ENCODE measurements at regions not wholly inside any gene's neighbourhood (a gene's known extent, or its start where the extent isn't known, plus 50 kb on each side); places are given as distances from the start of the nearest gene placed in this dataset.
"Not testable (repeated sequence)": the region's sequence is repeated elsewhere in the genome, so short reads cannot be mapped to it uniquely, and the experiment has no call there.

- no peaks in the 10 kb centered on the region for H3K9me3 ChIP-seq (ENCODE audit: control insufficient read depth, insufficient read depth, low read length)
- no peaks in the 10 kb centered on the region for H3K27me3 ChIP-seq (ENCODE audit: control insufficient read depth, insufficient read depth, low read length)
- H3K36me3 ChIP-seq (ENCODE audit: control insufficient read depth, insufficient read depth, low read length), result no peaks in the 10 kb centered on the region
- H3K4me3 ChIP-seq (ENCODE audit: low read depth, low read length), result no peak overlapping the region
- H3K4me1 ChIP-seq (ENCODE audit: control insufficient read depth, insufficient read depth, low read length), result no peaks in the 10 kb centered on the region
- DNase-seq (ENCODE audit: low read depth in 4 of 6, low spot score in 6 of 6), result no peak
- H3K27ac ChIP-seq (ENCODE audit: low read depth, low read length), result no peak overlapping the region
- 64% methylated on average over 2 of the region's 6 CpGs for WGBS (ENCODE audit: insufficient coverage)
These were observed 167.6 kb upstream of the FAM20A start for GRCh38 chr17:68768804-68769203.

GRCh38 chr17:68766640-68767039 lies 165.5 kb upstream of the FAM20A start:
- no peak overlapping the region for H3K27ac ChIP-seq (ENCODE audit: low read depth, low read length)
- WGBS (ENCODE audit: insufficient coverage), result no CpG with 5 or more reads among the region's 4 CpGs
- H3K36me3 ChIP-seq (ENCODE audit: control insufficient read depth, insufficient read depth, low read length), result no peaks in the 10 kb centered on the region
- no peak overlapping the region for H3K4me3 ChIP-seq (ENCODE audit: low read depth, low read length)
- DNase-seq (ENCODE audit: low read depth in 4 of 6, low spot score in 6 of 6), result no peak
- H3K27me3 ChIP-seq (ENCODE audit: control insufficient read depth, insufficient read depth, low read length), result no peaks in the 10 kb centered on the region
- H3K4me1 ChIP-seq (ENCODE audit: control insufficient read depth, insufficient read depth, low read length), result no peaks in the 10 kb centered on the region
- no peaks in the 10 kb centered on the region for H3K9me3 ChIP-seq (ENCODE audit: control insufficient read depth, insufficient read depth, low read length)

DNA sequence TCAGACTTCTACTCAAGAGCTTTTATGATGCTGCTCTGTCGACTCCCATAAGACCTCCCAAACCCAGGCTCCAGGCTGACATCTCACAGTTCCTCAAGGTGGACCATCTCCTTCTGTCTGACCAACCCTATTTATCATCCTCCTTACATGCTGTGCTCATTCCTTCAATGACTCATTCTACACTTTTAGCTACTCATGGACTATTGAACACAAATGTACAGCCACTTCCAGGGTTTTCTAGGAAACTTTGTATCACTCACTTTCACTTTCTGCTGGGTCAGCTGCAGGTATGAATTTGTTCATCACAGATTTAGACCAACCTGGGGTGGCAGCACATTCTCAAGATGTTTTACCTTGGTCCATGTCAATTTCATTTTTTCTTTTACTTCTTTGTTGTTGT lies 162.4 kb upstream of the FAM20A start:
- H3K27ac ChIP-seq (ENCODE audit: low read depth, low read length), result no peak overlapping the region
- H3K4me3 ChIP-seq (ENCODE audit: low read depth, low read length), result no peak overlapping the region
- no peaks in the 10 kb centered on the region for H3K36me3 ChIP-seq (ENCODE audit: control insufficient read depth, insufficient read depth, low read length)
- peaks cover 3% of the 10 kb centered on the region for H3K4me1 ChIP-seq (ENCODE audit: control insufficient read depth, insufficient read depth, low read length)
- no peak for DNase-seq (ENCODE audit: low read depth in 4 of 6, low spot score in 6 of 6)
- WGBS (ENCODE audit: insufficient coverage), result 89% methylated on average over 1 of the region's 1 CpG
- no peaks in the 10 kb centered on the region for H3K9me3 ChIP-seq (ENCODE audit: control insufficient read depth, insufficient read depth, low read length)
- H3K27me3 ChIP-seq (ENCODE audit: control insufficient read depth, insufficient read depth, low read length), result no peaks in the 10 kb centered on the region

DNA sequence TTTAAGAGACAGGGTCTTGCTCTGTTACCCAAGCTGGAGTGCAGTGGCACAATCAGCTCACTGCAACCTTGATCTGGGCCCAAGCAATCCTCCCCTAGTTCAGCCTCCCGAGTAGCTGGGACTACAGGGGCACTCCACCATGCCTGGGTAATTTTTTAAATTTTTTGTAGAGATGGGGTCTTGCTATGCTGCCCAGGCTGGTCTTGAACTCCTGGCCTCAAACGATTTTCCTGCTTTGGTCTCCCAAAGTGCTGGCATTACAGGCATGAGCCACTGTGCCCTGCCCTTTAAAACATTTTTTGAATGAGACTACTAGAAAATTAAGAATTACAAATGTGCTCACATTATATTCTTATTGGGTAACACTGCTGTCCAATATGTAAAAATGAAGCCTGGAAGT lies 161.7 kb upstream of the FAM20A start:
- Histone ChIP-seq H3K27ac (ENCODE audit: low read depth, low read length) (no peak overlapping the region), H3K36me3 (ENCODE audit: control insufficient read depth, insufficient read depth, low read length) (no peaks in the 10 kb centered on the region), H3K4me1 (ENCODE audit: control insufficient read depth, insufficient read depth, low read length) (peaks cover 3% of the 10 kb centered on the region), H3K27me3 (ENCODE audit: control insufficient read depth, insufficient read depth, low read length) (no peaks in the 10 kb centered on the region), H3K9me3 (ENCODE audit: control insufficient read depth, insufficient read depth, low read length) (no peaks in the 10 kb centered on the region), H3K4me3 (ENCODE audit: low read depth, low read length) (no peak overlapping the region)
- DNase-seq (ENCODE audit: low read depth in 4 of 6, low spot score in 6 of 6), result no peak
- no CpG with 5 or more reads among the region's 2 CpGs for WGBS (ENCODE audit: insufficient coverage)

GRCh38 chr17:68760141-68760475 lies 158.9 kb upstream of the FAM20A start:
- 46% methylated on average over 3 of the region's 4 CpGs for WGBS (ENCODE audit: insufficient coverage)
- Histone ChIP-seq H3K4me1 (ENCODE audit: control insufficient read depth, insufficient read depth, low read length) (peaks cover 3% of the 10 kb centered on the region), H3K4me3 (ENCODE audit: low read depth, low read length) (no peak overlapping the region)

DNA sequence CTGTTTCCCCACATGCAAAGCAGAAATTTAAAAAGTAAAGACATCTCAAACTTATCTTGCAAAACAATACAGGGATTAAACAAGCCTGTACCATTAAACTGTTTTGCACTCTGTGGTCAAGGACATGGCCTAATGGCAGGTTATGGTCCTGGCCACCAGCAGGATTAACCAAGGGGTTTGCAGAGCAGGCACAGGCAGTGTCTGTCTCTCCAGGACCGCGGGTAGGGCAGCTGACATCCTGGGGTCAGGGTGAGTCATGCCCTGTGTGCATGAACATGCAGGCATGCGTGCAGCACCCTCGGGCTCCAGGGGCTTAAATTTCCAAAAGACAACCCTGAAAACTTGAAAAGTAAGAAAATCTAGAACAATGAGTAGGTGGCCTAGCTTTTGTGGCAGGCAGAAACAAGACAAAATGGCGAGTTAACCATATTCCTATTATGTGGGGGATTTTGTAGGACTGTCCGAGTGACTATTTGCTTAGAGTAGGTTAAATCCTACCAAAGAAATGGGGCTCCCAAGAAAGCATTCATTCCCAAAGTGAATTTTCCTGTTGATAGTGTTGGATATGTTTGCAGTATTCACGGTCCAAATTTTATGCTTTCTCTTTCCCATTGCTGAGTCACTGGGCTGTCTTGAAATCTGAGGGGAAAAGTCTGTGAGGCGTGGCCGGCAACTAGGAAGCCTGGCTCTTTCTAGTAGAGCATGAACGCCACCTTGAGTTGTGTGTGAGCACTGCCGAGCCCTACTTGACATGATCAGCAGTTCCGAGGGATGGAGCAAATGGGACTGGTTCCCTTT lies 158.4 kb upstream of the FAM20A start:
- Histone ChIP-seq H3K27me3 (ENCODE audit: control insufficient read depth, insufficient read depth, low read length) (no peaks in the 10 kb centered on the region), H3K9me3 (ENCODE audit: control insufficient read depth, insufficient read depth, low read length) (no peaks in the 10 kb centered on the region), H3K4me1 (ENCODE audit: control insufficient read depth, insufficient read depth, low read length) (peaks cover 3% of the 10 kb centered on the region), H3K36me3 (ENCODE audit: control insufficient read depth, insufficient read depth, low read length) (no peaks in the 10 kb centered on the region), H3K4me3 (ENCODE audit: low read depth, low read length) (peak overlapping the region; percentile 21), H3K27ac (ENCODE audit: low read depth, low read length) (no peak overlapping the region)
- 26% methylated on average over 12 of the region's 12 CpGs for WGBS (ENCODE audit: insufficient coverage)
- DNase-seq (ENCODE audit: low read depth in 4 of 6, low spot score in 6 of 6), result peak; percentile 67 to 95 (median 76)

More at GRCh38 chr17:68760141-68760475, 158.9 kb upstream of the FAM20A start:
- Histone ChIP-seq H3K27me3 (ENCODE audit: control insufficient read depth, insufficient read depth, low read length) (no peaks in the 10 kb centered on the region), H3K9me3 (ENCODE audit: control insufficient read depth, insufficient read depth, low read length) (no peaks in the 10 kb centered on the region), H3K36me3 (ENCODE audit: control insufficient read depth, insufficient read depth, low read length) (no peaks in the 10 kb centered on the region), H3K27ac (ENCODE audit: low read depth, low read length) (no peak overlapping the region)
- DNase-seq (ENCODE audit: low read depth in 4 of 6, low spot score in 6 of 6), result no peak

- WGBS (ENCODE audit: insufficient coverage), result no CpG with 5 or more reads among the region's 6 CpGs
- no peaks in the 10 kb centered on the region for H3K27me3 ChIP-seq (ENCODE audit: control insufficient read depth, insufficient read depth, low read length)
- no peaks in the 10 kb centered on the region for H3K36me3 ChIP-seq (ENCODE audit: control insufficient read depth, insufficient read depth, low read length)
- H3K9me3 ChIP-seq (ENCODE audit: control insufficient read depth, insufficient read depth, low read length), result no peaks in the 10 kb centered on the region
- no peak for DNase-seq (ENCODE audit: low read depth in 4 of 6, low spot score in 6 of 6)
- H3K4me3 ChIP-seq (ENCODE audit: low read depth, low read length), result no peak overlapping the region
- no peak overlapping the region for H3K27ac ChIP-seq (ENCODE audit: low read depth, low read length)
- peaks cover 3% of the 10 kb centered on the region for H3K4me1 ChIP-seq (ENCODE audit: control insufficient read depth, insufficient read depth, low read length)
These were observed 157.8 kb upstream of the FAM20A start for GRCh38 chr17:68759002-68759342.

- no CpG with 5 or more reads among the region's 2 CpGs for WGBS (ENCODE audit: insufficient coverage)
- H3K4me1 ChIP-seq (ENCODE audit: control insufficient read depth, insufficient read depth, low read length); H3K27me3 ChIP-seq (ENCODE audit: control insufficient read depth, insufficient read depth, low read length); H3K27ac ChIP-seq (ENCODE audit: low read depth, low read length); DNase-seq (ENCODE audit: low read depth in 4 of 6, low spot score in 6 of 6); H3K36me3 ChIP-seq (ENCODE audit: control insufficient read depth, insufficient read depth, low read length); H3K4me3 ChIP-seq (ENCODE audit: low read depth, low read length); H3K9me3 ChIP-seq (ENCODE audit: control insufficient read depth, insufficient read depth, low read length): not testable (repeated sequence)
These were observed 156.9 kb upstream of the FAM20A start for GRCh38 chr17:68757866-68758757.

DNA sequence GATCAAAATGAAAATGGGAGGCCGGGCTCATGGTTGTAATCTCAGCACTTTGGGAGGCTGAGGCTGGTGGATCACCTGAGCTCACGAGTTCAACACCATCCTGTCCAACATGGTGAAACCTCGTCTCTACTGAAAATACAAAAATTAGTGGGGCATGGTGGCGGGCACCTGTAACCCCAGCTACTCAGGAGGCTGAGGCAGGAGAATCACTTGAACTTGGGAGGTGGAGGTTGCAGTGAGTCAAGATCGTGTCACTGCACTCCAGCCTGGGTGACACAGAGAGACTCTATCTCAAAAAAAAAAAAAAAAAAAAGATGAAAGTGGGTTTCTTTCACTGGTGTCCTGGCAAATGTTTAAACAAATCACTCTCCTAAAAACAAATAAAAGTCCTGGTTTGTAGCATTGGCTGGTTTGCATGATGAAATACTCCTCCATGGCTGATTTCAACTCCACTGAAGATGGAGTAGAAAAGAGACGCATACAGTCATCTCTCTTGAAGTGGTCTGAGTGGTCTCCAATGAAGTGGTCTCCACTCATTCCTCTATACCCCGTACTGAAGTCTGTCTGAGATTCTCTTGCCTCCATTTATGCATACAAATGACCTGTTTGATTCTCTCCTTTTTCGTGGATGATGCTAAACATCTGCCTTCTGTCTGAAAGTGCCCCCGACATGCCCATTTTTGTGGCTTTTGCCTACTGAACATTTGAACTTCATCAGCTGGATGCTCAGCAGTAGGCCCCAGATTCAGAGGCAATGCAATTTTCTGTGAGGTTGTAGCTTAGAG lies 153.0 kb upstream of the FAM20A start:
- DNase-seq (ENCODE audit: low read depth in 4 of 6, low spot score in 6 of 6), result peak in 1 of 6 donors; percentile 38
- Histone ChIP-seq H3K27ac (ENCODE audit: low read depth, low read length) (no peak overlapping the region), H3K27me3 (ENCODE audit: control insufficient read depth, insufficient read depth, low read length) (no peaks in the 10 kb centered on the region), H3K4me1 (ENCODE audit: control insufficient read depth, insufficient read depth, low read length) (no peaks in the 10 kb centered on the region), H3K36me3 (ENCODE audit: control insufficient read depth, insufficient read depth, low read length) (no peaks in the 10 kb centered on the region), H3K4me3 (ENCODE audit: low read depth, low read length) (no peak overlapping the region), H3K9me3 (ENCODE audit: control insufficient read depth, insufficient read depth, low read length) (no peaks in the 10 kb centered on the region)
- WGBS (ENCODE audit: insufficient coverage), result 89% methylated on average over 6 of the region's 9 CpGs

Data from spinal cord (tissue), 9 donors.